ENCODE measurements at regions not wholly inside any gene's neighbourhood (a gene's known extent, or its start where the extent isn't known, plus 50 kb on each side); places are given as distances from the start of the nearest gene placed in this dataset.

GRCh38 chr20:59376109-59376841 lies 75.9 kb downstream of the EDN3 start:
- DNase-seq (ENCODE audit: low spot score), result no peak

DNA sequence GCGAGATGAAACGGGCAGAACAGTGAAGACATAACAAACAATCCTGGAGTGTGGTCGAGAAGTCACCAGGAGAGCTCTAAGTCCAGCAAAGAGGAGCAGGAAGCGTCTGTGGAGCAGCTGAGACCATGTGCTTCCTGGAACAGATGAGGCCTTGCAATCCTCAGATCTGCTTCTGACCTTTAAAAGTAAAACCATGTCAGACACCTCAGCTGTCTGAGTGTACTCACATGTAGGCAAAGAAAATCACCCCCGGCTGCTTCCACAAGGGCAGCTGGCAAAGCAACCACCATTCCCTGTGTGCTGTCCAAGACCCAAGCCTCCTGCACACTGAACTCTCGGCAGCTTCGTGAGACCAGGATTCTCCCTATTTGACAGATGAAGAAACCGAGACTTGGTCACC lies 76.6 kb downstream of the EDN3 start:
- DNase-seq (ENCODE audit: low spot score), result no peak

DNA sequence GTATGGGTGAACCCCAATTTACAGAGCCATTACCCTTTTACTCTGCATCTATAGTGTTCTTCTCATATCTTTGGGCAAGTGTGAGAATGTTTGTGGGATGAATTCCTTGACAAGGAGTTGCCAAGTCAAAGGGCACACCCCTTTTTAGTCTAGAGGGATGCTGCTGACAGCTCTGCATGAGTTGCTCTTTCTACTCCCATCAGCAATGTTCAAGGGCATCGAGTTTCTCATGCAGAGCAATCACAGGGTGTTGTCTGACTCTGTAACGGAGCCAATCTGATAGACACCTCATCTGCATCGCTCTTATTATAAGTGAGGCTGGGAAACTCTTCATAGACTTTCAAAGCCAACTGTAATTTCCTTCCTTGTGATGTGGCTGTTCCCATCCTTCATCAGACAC lies 77.4 kb downstream of the EDN3 start:
- no peak for DNase-seq (ENCODE audit: low spot score)

DNA sequence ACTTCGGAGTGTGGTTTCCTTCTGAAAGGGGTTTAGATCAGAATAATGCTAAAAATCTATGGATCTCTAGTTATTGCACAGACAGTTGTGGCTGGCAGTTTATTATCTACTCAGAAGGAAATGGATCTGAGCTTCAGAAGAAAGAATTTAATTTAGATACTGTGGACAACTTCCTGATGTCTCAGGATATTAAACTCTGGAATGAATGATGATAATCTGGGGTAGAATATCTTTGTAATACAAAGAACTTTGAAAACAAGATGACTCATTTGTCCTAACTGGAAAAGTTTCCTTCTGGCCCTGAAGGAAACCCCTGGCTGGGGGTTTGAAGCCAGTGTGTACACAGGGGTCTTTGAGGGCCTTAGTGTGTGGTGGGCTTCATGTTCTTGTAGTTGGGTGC lies 78.0 kb downstream of the EDN3 start:
- DNase-seq (ENCODE audit: low spot score), result no peak

DNA sequence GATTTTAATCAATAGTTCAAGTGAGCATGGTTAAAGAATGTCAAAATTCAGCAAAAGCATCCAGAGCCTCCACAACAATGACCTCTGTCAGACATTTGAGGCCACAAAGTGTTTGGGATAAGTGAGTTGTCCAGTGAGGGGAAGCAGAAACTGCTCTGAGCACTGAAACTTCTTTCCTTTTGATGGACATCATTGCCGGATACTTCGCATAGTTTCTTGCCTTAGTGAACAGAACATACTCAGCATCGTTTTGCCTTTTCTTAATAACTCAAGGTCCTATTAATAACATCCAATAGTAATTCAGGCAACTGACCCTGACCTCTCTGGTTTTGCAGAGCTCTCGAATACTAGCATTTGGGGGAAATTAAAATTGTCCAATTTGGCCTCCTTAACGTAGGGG lies 78.6 kb downstream of the EDN3 start:
- DNase-seq (ENCODE audit: low spot score), result no peak

- DNase-seq (ENCODE audit: low spot score), result no peak
Observed at GRCh38 chr20:59381689-59382088, 81.3 kb downstream of the EDN3 start.

- DNase-seq (ENCODE audit: low spot score), result no peak
Observed at GRCh38 chr20:59382157-59382725, 81.8 kb downstream of the EDN3 start.

GRCh38 chr20:59382907-59383306 lies 82.5 kb downstream of the EDN3 start:
- no peak for DNase-seq (ENCODE audit: low spot score)

- no peak for DNase-seq (ENCODE audit: low spot score)
Observed at GRCh38 chr20:59385038-59385437, 84.6 kb downstream of the EDN3 start.

DNA sequence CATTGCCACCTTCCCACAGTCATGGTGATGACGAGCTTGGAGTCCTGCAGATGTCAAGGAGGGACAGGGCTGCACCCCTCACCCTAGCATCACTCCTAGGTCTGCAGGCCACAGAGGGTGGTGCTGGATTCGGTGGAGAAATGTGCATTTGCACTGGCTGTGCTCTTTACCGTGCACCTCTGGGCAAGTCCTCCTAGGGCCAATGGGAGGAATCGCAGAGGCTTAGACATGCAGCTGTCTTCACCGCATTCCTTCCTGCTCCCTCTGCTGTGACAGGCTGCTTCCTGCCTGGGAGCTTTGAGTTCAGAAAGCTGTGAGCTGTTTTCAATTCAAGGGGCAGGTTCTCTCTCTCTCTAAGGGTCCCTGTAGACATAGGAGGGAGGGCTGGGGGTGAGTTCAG lies 85.1 kb downstream of the EDN3 start:
- no peak for DNase-seq (ENCODE audit: low spot score)

DNA sequence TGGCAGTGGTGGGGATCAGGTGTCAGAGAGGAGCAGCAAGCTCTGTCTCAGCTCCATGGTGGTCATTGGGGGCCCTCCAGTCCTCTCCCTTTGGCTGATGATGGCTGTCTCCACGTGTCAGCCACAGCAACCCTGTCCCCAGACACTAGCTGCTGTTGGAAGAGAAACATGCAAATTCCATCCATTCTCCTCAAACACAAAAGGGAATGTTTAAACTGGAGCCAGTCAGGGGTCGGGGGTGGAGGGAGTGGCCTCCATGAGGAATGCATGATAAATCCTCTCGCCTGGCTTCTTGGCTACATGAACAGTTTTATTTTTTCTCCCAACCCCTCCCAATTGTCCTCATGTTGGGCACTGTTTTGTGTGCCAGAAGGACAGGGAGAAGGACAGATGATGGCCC lies 86.4 kb downstream of the EDN3 start:
- DNase-seq (ENCODE audit: low spot score), result no peak

- DNase-seq (ENCODE audit: low spot score), result no peak
Observed at GRCh38 chr20:59387891-59388290, 87.5 kb downstream of the EDN3 start.

DNA sequence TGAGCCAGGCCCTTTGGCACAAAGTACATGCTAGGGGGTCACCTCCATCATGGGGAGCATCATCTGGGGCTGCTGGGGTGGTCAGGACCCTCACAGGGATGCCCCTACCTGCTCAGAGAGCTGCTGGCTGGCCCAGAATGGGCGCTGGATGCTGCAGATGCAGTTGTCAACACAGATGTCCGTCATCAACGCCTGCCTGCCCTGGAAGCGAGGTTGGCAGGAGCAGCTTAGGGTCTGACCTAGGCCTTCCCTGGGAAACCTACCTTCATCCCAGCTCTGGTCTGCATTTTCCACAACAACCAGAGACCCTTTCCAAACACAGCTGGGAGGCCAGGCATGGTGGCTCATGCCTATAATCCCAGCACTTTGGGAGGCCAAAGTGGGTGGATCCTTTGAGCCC lies 88.0 kb downstream of the EDN3 start:
- no peak for DNase-seq (ENCODE audit: low spot score)

DNA sequence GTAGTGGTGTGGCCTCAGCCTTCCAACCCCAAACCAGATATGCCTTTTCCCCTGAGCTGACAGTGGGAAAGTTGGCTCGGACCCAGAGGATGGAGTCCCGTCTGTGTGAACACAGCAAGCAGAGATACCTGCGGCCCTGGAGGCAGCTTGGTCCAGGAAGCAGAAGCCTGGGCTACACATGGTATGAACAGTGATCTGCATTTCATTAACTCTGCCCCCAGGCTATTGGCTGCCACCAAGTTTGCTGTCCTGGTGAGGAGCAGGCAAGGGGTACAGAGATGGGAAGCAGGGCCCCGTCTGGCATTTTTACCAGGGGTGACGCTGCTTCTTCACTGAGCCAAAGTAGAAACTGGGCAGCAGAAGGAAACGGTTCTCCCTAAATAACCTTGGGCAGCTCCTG lies 90.0 kb downstream of the EDN3 start:
- DNase-seq (ENCODE audit: low spot score), result no peak

DNA sequence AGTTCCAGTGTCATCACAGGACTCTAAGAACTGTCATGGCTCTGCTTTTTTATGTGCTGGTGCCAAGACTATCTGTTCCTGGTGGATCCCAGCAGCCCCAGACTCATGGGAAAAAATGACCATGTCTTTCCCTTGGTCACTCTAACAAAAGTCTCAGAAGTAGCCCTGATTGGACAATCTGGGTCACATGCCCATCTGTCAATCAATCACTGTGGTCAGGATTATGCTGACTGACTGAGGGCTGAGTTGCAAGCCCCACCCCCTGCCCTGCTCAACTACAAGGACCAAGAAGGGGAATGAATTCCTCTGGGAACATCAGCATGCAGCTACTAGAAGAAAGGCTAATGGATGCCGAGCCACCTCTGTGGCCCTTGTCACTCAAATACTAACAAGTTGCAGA lies 91.6 kb downstream of the EDN3 start:
- no peak for DNase-seq (ENCODE audit: low spot score)

DNA sequence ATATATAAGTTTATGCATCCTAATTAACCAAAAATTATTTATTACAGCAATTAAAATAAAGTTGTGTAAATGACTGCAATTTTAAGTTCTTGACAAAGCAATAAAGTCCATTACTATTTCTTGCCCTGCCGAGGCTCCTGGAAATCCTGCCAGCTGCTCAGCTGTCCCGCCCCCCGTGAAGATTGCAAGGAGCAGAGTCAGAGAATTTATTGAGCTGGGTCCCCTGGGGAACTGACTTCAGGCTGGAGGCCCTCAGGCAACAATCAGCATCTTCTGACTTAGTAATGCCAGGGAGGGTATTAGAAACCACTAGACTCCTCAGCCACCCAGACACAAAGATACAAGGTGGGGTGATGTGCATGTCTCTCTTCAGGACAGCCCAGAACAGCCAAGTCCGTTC lies 92.3 kb downstream of the EDN3 start:
- DNase-seq (ENCODE audit: low spot score), result no peak

DNA sequence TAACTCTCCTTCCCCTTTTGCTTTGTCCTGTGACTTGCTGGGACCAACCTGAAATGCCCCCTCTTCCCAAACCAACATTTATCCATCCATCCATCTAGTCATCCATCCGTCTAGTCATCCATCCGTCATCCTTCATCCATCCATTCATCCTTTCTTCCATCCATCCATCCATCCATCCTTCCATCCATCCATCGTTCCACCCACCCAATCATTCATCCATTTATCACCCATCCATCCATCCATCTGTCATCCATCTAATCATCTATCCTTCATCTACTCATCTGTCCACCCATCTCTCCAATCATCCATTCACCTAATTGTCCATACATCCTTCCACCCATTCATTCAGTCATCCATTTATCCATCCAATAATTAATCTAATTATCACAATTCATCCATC lies 92.7 kb downstream of the EDN3 start:
- DNase-seq (ENCODE audit: low spot score), result no peak

- DNase-seq (ENCODE audit: low spot score), result no peak
Observed at GRCh38 chr20:59395729-59396128, 95.3 kb downstream of the EDN3 start.

DNA sequence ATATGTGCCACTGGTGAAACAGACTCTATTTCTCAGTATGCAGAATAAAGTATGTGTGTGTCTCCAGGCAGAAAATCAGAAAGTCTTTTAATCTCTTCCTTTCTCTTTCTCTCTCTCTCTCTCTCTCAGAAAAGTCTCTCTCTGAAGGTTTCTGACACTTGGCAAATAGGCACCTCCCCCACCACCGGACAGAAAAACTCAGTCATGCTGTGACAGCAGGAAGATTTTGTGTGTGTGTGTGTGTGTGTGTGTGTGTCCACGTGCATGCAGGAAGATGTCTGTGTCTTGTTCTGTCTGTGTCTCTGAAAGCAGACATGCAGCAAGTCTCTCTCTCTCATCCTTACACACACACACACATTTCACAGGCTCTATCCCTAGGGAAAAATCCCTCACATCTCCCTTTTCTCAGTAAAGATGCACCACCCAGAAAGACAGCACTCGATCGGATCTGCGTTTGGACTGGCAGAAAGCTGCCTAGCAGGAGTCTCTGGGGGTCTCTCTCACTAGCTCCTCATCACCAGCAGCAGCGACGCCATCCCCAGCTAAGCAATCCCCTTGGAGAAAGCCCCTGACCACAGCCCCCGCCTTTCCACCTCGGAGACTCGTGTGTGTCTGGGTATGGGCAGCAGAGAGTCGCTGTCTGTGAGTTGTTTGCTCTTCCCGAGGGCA lies 98.3 kb downstream of the EDN3 start:
- DNase-seq (ENCODE audit: low spot score), result no peak

- no peak for DNase-seq (ENCODE audit: low spot score)
Observed at GRCh38 chr20:59399426-59400099, 99.2 kb downstream of the EDN3 start.

GRCh38 chr20:59400708-59401107 lies 100.3 kb downstream of the EDN3 start:
- DNase-seq (ENCODE audit: low spot score), result no peak

DNA sequence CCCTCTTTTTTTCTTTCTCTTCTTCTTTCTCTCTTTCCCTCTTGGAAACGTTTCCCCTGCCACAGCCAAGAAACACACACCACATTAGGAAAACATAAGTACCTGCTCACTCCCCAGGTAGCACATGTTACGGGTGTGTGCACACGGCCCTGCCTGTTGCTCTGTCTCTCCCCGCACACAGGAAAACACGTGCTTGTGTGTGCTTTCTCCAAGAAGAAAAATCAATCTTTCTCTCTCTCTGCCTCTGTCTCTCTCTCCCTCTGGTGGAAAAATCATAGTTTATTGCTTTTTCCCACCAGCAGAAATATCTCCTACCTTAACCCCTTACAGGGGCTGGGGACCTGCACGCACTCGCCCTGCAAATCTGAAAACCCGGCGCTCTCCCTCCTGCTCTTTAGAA lies 102.3 kb downstream of the EDN3 start:
- no peak for DNase-seq (ENCODE audit: low spot score)

All from germinal center (tissue), 1 donor.